A673 (cell line): ENCODE measurements at regions not wholly inside any gene's neighbourhood (a gene's known extent, or its start where the extent isn't known, plus 50 kb on each side); places are given as distances from the start of the nearest gene placed in this dataset.

Experiments
- BruUV-seq: library from RNA; stranded (reverse); fragments of 400-500 nt; replicated peaks from 2 replicates; lab custom pipeline; 2021; lab: Mats Ljungman, UMichigan
- CTCF ChIA-PET: fragments of 300-600 bp; sonication (Branson Sonifier 250); formaldehyde crosslinking; loops from one replicate; lab custom pipeline; 2022; ENCODE audit warnings: antibody characterized with exemption; lab: Charles Lee
- POLR2A ChIA-PET: fragments of 300-600 bp; sonication (Branson Sonifier 250); formaldehyde crosslinking; loops from one replicate; lab custom pipeline; 2022; ENCODE audit warnings: antibody characterized with exemption; ENCODE audit not compliant: low non-redundant PET; lab: Charles Lee
- DNase-seq: peaks from one replicate; pipeline ENCODE4 v3.0.0-alpha.2; 2015; ENCODE audit warnings: low spot score
- H3K27ac ChIP-seq: fragments of 200-600 bp; sonication (generic); 2 replicates; pipeline ENCODE4 v1.5.1; 2016; ENCODE audit warnings: mixed run types, low read depth, mild to moderate bottlenecking, mixed read lengths, antibody characterized with exemption, low read length; ENCODE audit not compliant: poor library complexity, severe bottlenecking
- H3K27me3 ChIP-seq: fragments of 200-600 bp; sonication (generic); replicated peaks from 2 replicates; pipeline ENCODE4 v1.6.1; 2017; ENCODE audit warnings: mixed run types, low read depth, mild to moderate bottlenecking, mixed read lengths, antibody characterized with exemption, low read length; ENCODE audit not compliant: insufficient read depth, poor library complexity
- H3K36me3 ChIP-seq: fragments of 200-600 bp; sonication (generic); 2 replicates; pipeline ENCODE4 v1.6.1; 2016; ENCODE audit warnings: mixed run types, mild to moderate bottlenecking, mixed read lengths, antibody characterized with exemption, low read length; ENCODE audit not compliant: insufficient read depth, poor library complexity, severe bottlenecking
- H3K4me1 ChIP-seq: fragments of 200-600 bp; sonication (generic); 2 replicates; pipeline ENCODE4 v1.6.1; 2017; ENCODE audit warnings: mixed run types, mild to moderate bottlenecking, mixed read lengths, antibody characterized with exemption, low read length; ENCODE audit not compliant: insufficient read depth, poor library complexity, severe bottlenecking
- H3K4me3 ChIP-seq: fragments of 200-600 bp; sonication (generic); 2 replicates; pipeline ENCODE4 v1.5.1; 2016; ENCODE audit warnings: low read depth, mixed run types, mild to moderate bottlenecking, mixed read lengths, low read length; ENCODE audit not compliant: poor library complexity, severe bottlenecking
- H3K9me3 ChIP-seq: fragments of 200-600 bp; sonication (generic); 2 replicates; pipeline ENCODE4 v1.6.1; 2016; ENCODE audit warnings: mixed run types, low read depth, mild to moderate bottlenecking, mixed read lengths, antibody characterized with exemption, low read length; ENCODE audit not compliant: poor library complexity, severe bottlenecking
- CTCF ChIP-seq: fragments of 300-800, 200-600 bp; sonication (generic); conservative IDR thresholded peaks from 2 replicates; pipeline ENCODE4 v1.5.1; 2017; ENCODE audit warnings: low read depth, mild to moderate bottlenecking, antibody characterized with exemption, low read length, moderate library complexity, mixed read lengths
- EZH2 ChIP-seq: fragments of 200-600 bp; sonication (generic); IDR thresholded peaks from 2 replicates; pipeline ENCODE4 v1.6.1; 2017; ENCODE audit warnings: borderline replicate concordance, low read depth, mild to moderate bottlenecking, mixed read lengths, antibody characterized with exemption, low read length; ENCODE audit not compliant: poor library complexity, severe bottlenecking
- intact Hi-C: fragments of 100-400 bp; cut with micrococcal nuclease; formaldehyde crosslinking; loops from one replicate; pipeline ENCODE4 v1.10.0; 2022; ENCODE audit not compliant: unreplicated experiment

GRCh38 chr6:170459451-170459850 lies 93.7 kb downstream of the PSMB1 start:
- no peaks in the 10 kb centered on the region for H3K9me3 ChIP-seq

GRCh38 chr6:170456886-170457698 lies 96.0 kb downstream of the PSMB1 start:
- no peaks in the 10 kb centered on the region for H3K9me3 ChIP-seq
- POLR2A ChIA-PET = no interaction called here
- BruUV-seq = no TSS peak
- no peaks in the 10 kb centered on the region for H3K36me3 ChIP-seq
- no peaks in the 10 kb centered on the region for H3K4me1 ChIP-seq
- intact Hi-C loops = no loop called here
- H3K27ac ChIP-seq = no peak overlapping the region
- H3K27me3 ChIP-seq = peaks cover 21% of the 10 kb centered on the region
- TF ChIP-seq CTCF (no peak), EZH2 (no peak)
- CTCF ChIA-PET = no interaction called here
- DNase-seq = no peak
- H3K4me3 ChIP-seq = no peak overlapping the region

More at GRCh38 chr6:170459451-170459850, 93.7 kb downstream of the PSMB1 start:
- Histone ChIP-seq H3K27me3 (peaks cover 21% of the 10 kb centered on the region), H3K4me3 (no peak overlapping the region), H3K36me3 (no peaks in the 10 kb centered on the region), H3K27ac (no peak overlapping the region), H3K4me1 (no peaks in the 10 kb centered on the region)
- CTCF ChIA-PET = no interaction called here
- intact Hi-C loops = no loop called here
- POLR2A ChIA-PET = no interaction called here
- DNase-seq = no peak
- BruUV-seq = no TSS peak
- no peak for TF ChIP-seq EZH2
- TF ChIP-seq CTCF = no peak
